ENCODE measurements at regions not wholly inside any gene's neighbourhood (a gene's known extent, or its start where the extent isn't known, plus 50 kb on each side); places are given as distances from the start of the nearest gene placed in this dataset.

DNA sequence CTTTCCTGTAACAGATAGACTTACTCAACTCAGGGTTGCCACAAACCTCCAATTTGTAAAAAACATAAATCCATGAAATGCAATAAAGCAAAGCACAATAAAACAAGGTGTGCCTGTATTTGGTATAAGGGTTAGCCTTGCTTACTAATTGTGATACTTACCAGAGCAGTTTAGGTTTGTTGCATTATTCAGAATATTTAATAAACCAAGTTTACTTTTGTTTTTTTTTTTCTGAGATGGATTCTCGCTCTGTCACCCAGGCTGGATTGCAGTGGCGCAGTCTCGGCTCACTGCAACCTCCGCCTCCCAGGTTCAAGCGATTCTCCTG, 79.6 kb downstream of the SEC61G start:
- TF ChIP-seq, protein P1, sequence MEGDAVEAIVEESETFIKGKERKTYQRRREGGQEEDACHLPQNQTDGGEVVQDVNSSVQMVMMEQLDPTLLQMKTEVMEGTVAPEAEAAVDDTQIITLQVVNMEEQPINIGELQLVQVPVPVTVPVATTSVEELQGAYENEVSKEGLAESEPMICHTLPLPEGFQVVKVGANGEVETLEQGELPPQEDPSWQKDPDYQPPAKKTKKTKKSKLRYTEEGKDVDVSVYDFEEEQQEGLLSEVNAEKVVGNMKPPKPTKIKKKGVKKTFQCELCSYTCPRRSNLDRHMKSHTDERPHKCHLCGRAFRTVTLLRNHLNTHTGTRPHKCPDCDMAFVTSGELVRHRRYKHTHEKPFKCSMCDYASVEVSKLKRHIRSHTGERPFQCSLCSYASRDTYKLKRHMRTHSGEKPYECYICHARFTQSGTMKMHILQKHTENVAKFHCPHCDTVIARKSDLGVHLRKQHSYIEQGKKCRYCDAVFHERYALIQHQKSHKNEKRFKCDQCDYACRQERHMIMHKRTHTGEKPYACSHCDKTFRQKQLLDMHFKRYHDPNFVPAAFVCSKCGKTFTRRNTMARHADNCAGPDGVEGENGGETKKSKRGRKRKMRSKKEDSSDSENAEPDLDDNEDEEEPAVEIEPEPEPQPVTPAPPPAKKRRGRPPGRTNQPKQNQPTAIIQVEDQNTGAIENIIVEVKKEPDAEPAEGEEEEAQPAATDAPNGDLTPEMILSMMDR (IDR thresholded peaks at IDR 0.05; ENCODE audit: insufficient read depth, low read length), result no peak
- TF ChIP-seq POLR2AphosphoS5 (IDR thresholded peaks at IDR 0.05; ENCODE audit: low read depth), result no peak
- no peak for TF ChIP-seq GABPA (IDR thresholded peaks at IDR 0.05; ENCODE audit: low read depth)
- TF ChIP-seq SPI1 (IDR thresholded peaks at IDR 0.05; ENCODE audit: borderline replicate concordance, low read depth), result no peak

Measured in HL-60 (cell line).